Heart left ventricle (tissue), 16 donors: ENCODE measurements at regions not wholly inside any gene's neighbourhood (a gene's known extent, or its start where the extent isn't known, plus 50 kb on each side); places are given as distances from the start of the nearest gene placed in this dataset.
"Not testable (repeated sequence)": the region's sequence is repeated elsewhere in the genome, so short reads cannot be mapped to it uniquely, and the experiment has no call there.

Experiments used
- ATAC-seq, 4 donors: fragments of 200-7000 bp; cut with Tn5 transposase; one replicate each; pipeline ENCODE4 v1.9.1; 2020 to 2022; ENCODE audit warnings: moderate library complexity in 4 of 4, mild to moderate bottlenecking in 3 of 4, moderate number of reproducible peaks in 1 of 4
- DNase-seq, 5 donors: peaks; one replicate each; pipeline ENCODE4 v3.0.0-alpha.2; 2020
- H3K27ac ChIP-seq, 12 donors: fragments of 200-600 bp; sonication (generic) in 4 of 12; one replicate each; pipeline versions ENCODE4 v1.5.0 to v1.8.0; 2016 to 2022; ENCODE audit warnings: mild to moderate bottlenecking in 2 of 12
- H3K27me3 ChIP-seq, 9 donors: fragments of 200-600 bp; sonication (generic) in 2 of 9; one replicate each; pipeline versions ENCODE4 v1.5.1 to v1.8.0; 2016 to 2022; ENCODE audit warnings: mild to moderate bottlenecking in 3 of 9
- H3K36me3 ChIP-seq, 9 donors: fragments of 200-600 bp; sonication (generic) in 2 of 9; one replicate each; pipeline versions ENCODE4 v1.5.0 to v1.8.0; 2018 to 2022; ENCODE audit warnings: mild to moderate bottlenecking in 2 of 9
- H3K4me1 ChIP-seq, 12 donors: fragments of 200-600 bp; sonication (generic) in 4 of 12; one replicate each; pipeline versions ENCODE4 v1.5.0 to v1.8.0; 2016 to 2022; ENCODE audit warnings: mild to moderate bottlenecking in 3 of 12
- H3K4me3 ChIP-seq, 12 donors: fragments of 200-600 bp; sonication (generic) in 4 of 12; one replicate each; pipeline versions ENCODE4 v1.5.0 to v1.8.0; 2017 to 2022; ENCODE audit warnings: mild to moderate bottlenecking in 9 of 12, moderate library complexity in 4 of 12
- H3K9me3 ChIP-seq, 12 donors: fragments of 200-600 bp; sonication (generic) in 4 of 12; one replicate each; pipeline versions ENCODE4 v1.5.0 to v1.8.0; 2016 to 2022; ENCODE audit warnings: mild to moderate bottlenecking in 1 of 12
- POLR2A ChIP-seq, 2 donors: fragments of 450-650 bp; IDR thresholded peaks; one replicate each; pipeline ENCODE4 v1.6.1; 2017; ENCODE audit warnings: antibody characterized with exemption in 2 of 2, mild to moderate bottlenecking in 2 of 2, moderate library complexity in 2 of 2
- WGBS, 4 donors: extraction: QIAGEN DNeasy Blood & Tissue Kit in 2 of 4; methylation state at CpG; one replicate each; pipeline versions ENCODE4 v1.1.5 to v1.1.7; 2013 to 2018; 5-methylcytosine and 5-hydroxymethylcytosine counted together
- intact Hi-C, 10 donors: fragments of 100-400 bp; cut with DNase I; formaldehyde crosslinking; loops; one replicate each; pipeline versions ENCODE4 v1.11.1 to v1.14.2; 2022
- TF ChIP-seq, protein P1 (sequence below), 12 donors: fragments of 200-600 bp; sonication (generic) in 4 of 12; IDR thresholded peaks; one replicate each; pipeline versions ENCODE4 v1.5.0 to v1.8.0; 2018 to 2022; ENCODE audit warnings: antibody characterized with exemption in 12 of 12, mild to moderate bottlenecking in 5 of 12
- donor health status: ischemic (EF 13 %, LVEDD 7.1; RV severe dilation, severe dysfunction).
- donor health status: healthy with polysubstance abuse.
- donor health status: DM: no; HTN: yes; CAD: no.
- donor health status: DM: no; HTN: no; CAD: no.
- donor health status: ischemic (EF 25% LVEDD 6.9; RV normal size, moderate dysfunction).
- donor health status: ischemic (EF 25% LVEDD 5.7; RV mildly dilated, moderate dysfunction).
- donor health status: healthy.
- donor health status: DM: yes; HTN: yes; CAD: no.
- donor health status: ischemic (EF 35%, LVEDD 5.7; RV mildly dilated, moderate dysfunction).
- donor health status: nonischemic (EF 11% LVEDD 7.7; RV severe dilation, severe dysfunction).
- donor health status: DM: yes; HTN: yes; CAD: no.
- donor health status: PGD.
- donor health status: ischemic (EF 29% LVEDD 5.4; RV normal size, mild dysfunction).
- donor health status: nonischemic (EF 23%, LVEDD 6.1; RV moderate dilation, normal function).

DNA sequence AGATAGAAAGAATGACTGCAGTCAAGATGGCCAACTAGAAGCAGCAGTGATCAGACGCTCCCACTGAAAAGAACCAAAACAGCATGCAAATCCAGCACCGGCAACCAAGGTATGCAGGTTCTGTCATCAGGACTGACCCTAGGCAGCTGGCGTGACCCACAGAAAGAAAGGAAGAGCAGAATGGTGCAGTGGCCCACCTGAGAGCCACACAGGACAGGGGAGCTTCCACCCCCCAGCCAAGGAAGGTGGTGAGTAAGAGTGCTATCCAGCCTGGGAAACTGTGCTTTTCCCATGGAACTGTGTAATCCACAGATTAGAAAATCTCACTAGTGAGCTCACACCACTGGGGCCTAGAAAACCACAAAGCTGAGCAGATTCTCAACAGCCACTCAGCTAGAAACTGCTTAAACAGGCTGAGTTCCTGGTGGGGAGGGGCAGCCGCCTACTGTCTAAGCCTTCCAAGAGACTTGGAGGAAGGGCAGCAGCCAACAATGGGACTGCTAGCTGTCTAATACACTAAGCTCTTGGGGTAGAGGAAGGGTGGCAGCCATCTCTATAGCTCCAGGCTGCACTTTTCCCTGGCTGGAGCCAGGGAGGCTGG lies 127.9 kb downstream of the EVA1A start:
- WGBS, 4 donors, result 75 to 80% (median 76%) methylated on average over 3 to 4 of the region's 4 CpGs
- ATAC-seq (no peak), DNase-seq (no peak)
- intact Hi-C loops, result no loop called here
- Histone ChIP-seq H3K27ac (no peak overlapping the region), H3K27me3 (peaks cover 0 to 7% (median 0%) of the 10 kb centered on the region in 9 donors), H3K4me1 (no peaks in the 10 kb centered on the region), H3K4me3 (no peak overlapping the region), H3K9me3 (peaks cover 0 to 4% (median 0%) of the 10 kb centered on the region in 12 donors), H3K36me3 (no peaks in the 10 kb centered on the region)
- no peak for TF ChIP-seq POLR2A (IDR thresholded peaks at IDR 0.05)
- TF ChIP-seq, protein P1, sequence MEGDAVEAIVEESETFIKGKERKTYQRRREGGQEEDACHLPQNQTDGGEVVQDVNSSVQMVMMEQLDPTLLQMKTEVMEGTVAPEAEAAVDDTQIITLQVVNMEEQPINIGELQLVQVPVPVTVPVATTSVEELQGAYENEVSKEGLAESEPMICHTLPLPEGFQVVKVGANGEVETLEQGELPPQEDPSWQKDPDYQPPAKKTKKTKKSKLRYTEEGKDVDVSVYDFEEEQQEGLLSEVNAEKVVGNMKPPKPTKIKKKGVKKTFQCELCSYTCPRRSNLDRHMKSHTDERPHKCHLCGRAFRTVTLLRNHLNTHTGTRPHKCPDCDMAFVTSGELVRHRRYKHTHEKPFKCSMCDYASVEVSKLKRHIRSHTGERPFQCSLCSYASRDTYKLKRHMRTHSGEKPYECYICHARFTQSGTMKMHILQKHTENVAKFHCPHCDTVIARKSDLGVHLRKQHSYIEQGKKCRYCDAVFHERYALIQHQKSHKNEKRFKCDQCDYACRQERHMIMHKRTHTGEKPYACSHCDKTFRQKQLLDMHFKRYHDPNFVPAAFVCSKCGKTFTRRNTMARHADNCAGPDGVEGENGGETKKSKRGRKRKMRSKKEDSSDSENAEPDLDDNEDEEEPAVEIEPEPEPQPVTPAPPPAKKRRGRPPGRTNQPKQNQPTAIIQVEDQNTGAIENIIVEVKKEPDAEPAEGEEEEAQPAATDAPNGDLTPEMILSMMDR (IDR thresholded peaks at IDR 0.05), result no peak

DNA sequence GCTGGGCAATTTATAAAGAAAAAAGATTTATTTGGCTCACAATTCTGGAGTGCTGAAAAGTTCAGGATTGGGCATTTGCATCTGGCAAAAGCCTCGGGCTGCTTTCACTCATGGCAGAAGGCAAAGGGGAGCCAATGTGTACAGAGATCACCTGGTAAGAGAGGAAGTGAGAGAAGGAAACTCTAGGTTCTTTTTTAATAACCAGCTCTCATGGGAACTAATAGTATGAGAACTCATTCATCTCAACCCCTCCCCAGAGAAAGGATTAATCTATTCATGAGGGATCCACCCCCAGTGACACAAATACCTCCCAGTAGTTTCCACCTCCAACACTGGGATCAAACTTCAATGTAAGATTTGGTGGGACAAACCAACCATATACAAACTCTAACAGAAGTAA lies 129.0 kb downstream of the EVA1A start:
- WGBS, 4 donors, result 56 to 64% (median 62%) methylated on average over 1 of the region's 1 CpG
- no peak for DNase-seq
- Histone ChIP-seq H3K9me3 (peaks cover 0 to 4% (median 0%) of the 10 kb centered on the region in 12 donors), H3K4me1 (no peaks in the 10 kb centered on the region), H3K27me3 (peaks cover 0 to 7% (median 0%) of the 10 kb centered on the region in 9 donors), H3K36me3 (no peaks in the 10 kb centered on the region), H3K27ac (no peak overlapping the region), H3K4me3 (no peak overlapping the region)
- no peak for TF ChIP-seq POLR2A (IDR thresholded peaks at IDR 0.05)
- TF ChIP-seq, protein P1 (IDR thresholded peaks at IDR 0.05), result no peak
- ATAC-seq, result no peak
- intact Hi-C loops, result no loop called here

DNA sequence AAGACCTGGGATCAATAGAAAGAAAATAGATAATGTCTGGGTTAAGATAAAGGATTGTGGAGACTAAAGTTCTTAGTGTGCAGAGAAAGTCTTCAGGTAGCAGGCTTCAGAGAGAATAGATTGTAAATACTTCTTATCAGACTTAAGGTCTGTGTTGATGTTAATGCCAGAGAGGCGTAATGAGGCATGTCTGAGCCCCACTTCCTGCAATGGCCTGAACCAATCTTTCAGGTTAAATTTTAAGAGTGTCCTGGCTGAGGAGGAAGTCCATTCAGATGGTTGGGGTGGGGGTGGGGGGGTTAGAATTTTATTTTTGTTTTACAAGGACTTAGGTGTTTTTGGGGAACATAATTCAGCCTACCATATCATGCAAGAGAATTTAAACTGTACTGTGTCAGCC lies 129.5 kb downstream of the EVA1A start:
- Histone ChIP-seq H3K4me1 (no peaks in the 10 kb centered on the region), H3K27ac (no peak overlapping the region), H3K36me3 (no peaks in the 10 kb centered on the region), H3K27me3 (peaks cover 0 to 7% (median 0%) of the 10 kb centered on the region in 9 donors), H3K4me3 (no peak overlapping the region), H3K9me3 (no peaks in the 10 kb centered on the region)
- WGBS, 4 donors, result 84 to 100% (median 87%) methylated on average over 1 of the region's 1 CpG
- DNase-seq, result no peak
- intact Hi-C loops, result no loop called here
- TF ChIP-seq, protein P1 (IDR thresholded peaks at IDR 0.05), result no peak
- no peak for TF ChIP-seq POLR2A (IDR thresholded peaks at IDR 0.05)
- no peak for ATAC-seq

GRCh38 chr2:75430449-75430848 lies 130.3 kb downstream of the EVA1A start:
- H3K27me3 ChIP-seq, H3K4me3 ChIP-seq, H3K36me3 ChIP-seq, ATAC-seq, H3K4me1 ChIP-seq, intact Hi-C loops, DNase-seq, H3K9me3 ChIP-seq, H3K27ac ChIP-seq: not testable (repeated sequence)
- 53 to 67% (median 58%) methylated on average over 4 of the region's 4 CpGs for WGBS, 4 donors
